ENCODE measurements at regions not wholly inside any gene's neighbourhood (a gene's known extent, or its start where the extent isn't known, plus 50 kb on each side); places are given as distances from the start of the nearest gene placed in this dataset.
A peak's percentile ranks its signal among the peaks of the same experiment; 100 is the strongest.

DNA sequence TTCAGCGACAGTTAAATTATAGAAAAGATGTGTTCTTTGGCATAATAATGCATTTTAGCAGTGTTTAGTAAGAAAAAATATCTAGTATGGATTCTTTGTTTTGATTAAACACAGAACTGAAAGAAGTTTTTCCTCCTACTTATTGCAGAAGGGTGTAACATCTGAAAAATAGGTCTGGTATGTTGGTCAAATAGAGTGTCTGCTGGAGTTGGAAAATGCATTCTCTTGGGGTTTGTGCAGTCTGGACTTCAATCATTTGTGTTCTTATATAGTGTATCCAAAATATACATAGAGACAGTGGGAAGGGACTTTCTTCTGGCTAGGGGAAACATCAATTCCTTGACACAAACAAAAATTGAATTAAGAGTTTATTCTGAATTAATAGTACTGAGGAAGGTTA, 132.4 kb upstream of the MAN1A1 start:
- DNase-seq (ENCODE audit: low spot score) = no peak
- intact Hi-C loops (cut with micrococcal nuclease; ENCODE audit: unreplicated experiment) = no loop called here
- Histone ChIP-seq H3K9me3 (ENCODE audit: low read depth, low read length, poor library complexity, severe bottlenecking) (no peaks in the 10 kb centered on the region), H3K27ac (ENCODE audit: low read depth, low read length, poor library complexity, severe bottlenecking) (no peak overlapping the region), H3K4me1 (ENCODE audit: insufficient read depth, low read length, poor library complexity, severe bottlenecking) (no peaks in the 10 kb centered on the region), H3K36me3 (ENCODE audit: insufficient read depth, low read length, poor library complexity, severe bottlenecking) (no peaks in the 10 kb centered on the region), H3K4me3 (ENCODE audit: low read depth, low read length, poor library complexity, severe bottlenecking) (no peak overlapping the region), H3K27me3 (replicated peaks; ENCODE audit: insufficient read depth, low read depth, low read length, poor library complexity) (peaks cover 25% of the 10 kb centered on the region)
- no TSS peak for BruUV-seq (replicated peaks)
- ChIA-PET CTCF (no interaction called here), POLR2A (ENCODE audit: low non-redundant PET) (no interaction called here)
- no peak for TF ChIP-seq EZH2 (IDR thresholded peaks at IDR 0.05; ENCODE audit: borderline replicate concordance, low read depth, low read length, poor library complexity, severe bottlenecking)
- TF ChIP-seq, protein P1, sequence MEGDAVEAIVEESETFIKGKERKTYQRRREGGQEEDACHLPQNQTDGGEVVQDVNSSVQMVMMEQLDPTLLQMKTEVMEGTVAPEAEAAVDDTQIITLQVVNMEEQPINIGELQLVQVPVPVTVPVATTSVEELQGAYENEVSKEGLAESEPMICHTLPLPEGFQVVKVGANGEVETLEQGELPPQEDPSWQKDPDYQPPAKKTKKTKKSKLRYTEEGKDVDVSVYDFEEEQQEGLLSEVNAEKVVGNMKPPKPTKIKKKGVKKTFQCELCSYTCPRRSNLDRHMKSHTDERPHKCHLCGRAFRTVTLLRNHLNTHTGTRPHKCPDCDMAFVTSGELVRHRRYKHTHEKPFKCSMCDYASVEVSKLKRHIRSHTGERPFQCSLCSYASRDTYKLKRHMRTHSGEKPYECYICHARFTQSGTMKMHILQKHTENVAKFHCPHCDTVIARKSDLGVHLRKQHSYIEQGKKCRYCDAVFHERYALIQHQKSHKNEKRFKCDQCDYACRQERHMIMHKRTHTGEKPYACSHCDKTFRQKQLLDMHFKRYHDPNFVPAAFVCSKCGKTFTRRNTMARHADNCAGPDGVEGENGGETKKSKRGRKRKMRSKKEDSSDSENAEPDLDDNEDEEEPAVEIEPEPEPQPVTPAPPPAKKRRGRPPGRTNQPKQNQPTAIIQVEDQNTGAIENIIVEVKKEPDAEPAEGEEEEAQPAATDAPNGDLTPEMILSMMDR (conservative IDR thresholded peaks at IDR 0.05; ENCODE audit: low read depth, low read length) = no peak

DNA sequence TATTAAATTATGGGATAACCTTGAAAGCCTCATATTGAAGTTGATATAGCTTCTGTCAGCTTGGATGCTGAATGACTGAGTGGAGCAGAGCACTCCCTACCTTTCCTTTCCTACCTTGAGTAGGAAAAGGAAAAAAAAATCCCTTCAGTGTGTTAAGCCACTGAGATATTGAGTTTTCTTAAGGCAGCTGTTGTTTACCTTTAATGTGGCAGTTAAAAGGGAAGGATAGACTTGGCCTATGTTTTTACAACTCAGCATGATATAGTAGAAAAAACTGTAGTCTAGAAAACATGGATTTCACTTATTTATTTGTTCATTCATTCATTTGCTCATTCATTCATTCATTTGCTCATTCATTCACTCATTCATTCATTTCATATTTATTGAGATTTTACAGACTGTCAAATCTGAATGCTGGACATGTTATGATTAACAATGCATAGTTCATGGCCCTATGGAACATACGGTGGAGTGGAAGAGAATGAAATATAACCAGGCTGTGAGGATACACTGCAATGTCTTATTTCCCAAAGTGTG, 131.5 kb upstream of the MAN1A1 start:
- CTCF ChIA-PET = no interaction called here
- POLR2A ChIA-PET (ENCODE audit: low non-redundant PET) = no interaction called here

DNA sequence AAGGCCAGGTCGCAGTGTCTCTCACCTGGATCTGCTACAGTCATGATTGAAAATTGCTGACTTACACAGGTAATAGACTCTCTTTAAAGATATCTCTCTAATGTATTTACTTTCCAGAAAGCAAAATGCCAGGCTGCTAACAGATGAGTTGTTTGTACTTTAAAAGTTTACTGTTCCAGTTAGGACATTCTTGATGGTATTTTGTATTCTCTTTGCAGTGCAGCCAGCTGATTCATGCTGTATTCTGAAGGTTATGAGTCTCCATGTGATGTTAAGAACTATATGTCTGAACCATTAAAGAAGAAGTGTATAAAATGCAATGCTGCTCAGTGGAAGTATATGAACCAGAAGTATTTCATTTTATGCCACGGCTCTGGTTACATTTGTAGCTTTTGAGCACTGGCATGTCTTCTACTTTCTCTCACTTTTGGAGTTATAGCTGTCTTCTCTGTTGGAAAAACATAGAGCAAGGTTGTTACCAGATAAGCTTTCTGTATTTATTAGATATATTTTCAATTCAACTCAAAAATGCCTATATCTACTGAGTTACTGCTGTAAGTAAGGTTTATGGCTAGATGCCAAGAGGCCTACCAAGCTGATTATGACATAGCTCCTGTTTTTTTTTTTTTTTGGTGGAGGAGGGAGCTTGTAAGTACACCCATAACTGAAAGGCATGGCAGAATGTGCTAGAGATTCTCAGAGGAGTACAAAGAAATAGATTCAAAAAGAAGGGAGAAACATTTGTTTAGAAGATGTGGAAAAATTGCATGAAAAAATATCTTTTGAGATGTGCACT, 130.5 kb upstream of the MAN1A1 start:
- no TSS peak for BruUV-seq (replicated peaks)
- H3K36me3 ChIP-seq (ENCODE audit: insufficient read depth, low read length, poor library complexity, severe bottlenecking) = no peaks in the 10 kb centered on the region
- POLR2A ChIA-PET (ENCODE audit: low non-redundant PET) = no interaction called here
- H3K9me3 ChIP-seq (ENCODE audit: low read depth, low read length, poor library complexity, severe bottlenecking) = no peaks in the 10 kb centered on the region
- H3K27ac ChIP-seq (ENCODE audit: low read depth, low read length, poor library complexity, severe bottlenecking) = no peak overlapping the region
- H3K27me3 ChIP-seq (replicated peaks; ENCODE audit: insufficient read depth, low read depth, low read length, poor library complexity) = peaks cover 6% of the 10 kb centered on the region
- peak; percentile 3 for DNase-seq (ENCODE audit: low spot score)
- intact Hi-C loops (cut with micrococcal nuclease; ENCODE audit: unreplicated experiment) = no loop called here
- CTCF ChIA-PET = no interaction called here
- no peak for TF ChIP-seq EZH2 (IDR thresholded peaks at IDR 0.05; ENCODE audit: borderline replicate concordance, low read depth, low read length, poor library complexity, severe bottlenecking)
- TF ChIP-seq, protein P1 (conservative IDR thresholded peaks at IDR 0.05; ENCODE audit: low read depth, low read length) = no peak
- H3K4me3 ChIP-seq (ENCODE audit: low read depth, low read length, poor library complexity, severe bottlenecking) = no peak overlapping the region
- no peaks in the 10 kb centered on the region for H3K4me1 ChIP-seq (ENCODE audit: insufficient read depth, low read length, poor library complexity, severe bottlenecking)

More for the DNA sequence above, 131.5 kb upstream of the MAN1A1 start:
- TF ChIP-seq, protein P1 (conservative IDR thresholded peaks at IDR 0.05; ENCODE audit: low read depth, low read length) = no peak
- no peak for TF ChIP-seq EZH2 (IDR thresholded peaks at IDR 0.05; ENCODE audit: borderline replicate concordance, low read depth, low read length, poor library complexity, severe bottlenecking)
- peaks cover 15% of the 10 kb centered on the region for H3K27me3 ChIP-seq (replicated peaks; ENCODE audit: insufficient read depth, low read depth, low read length, poor library complexity)
- H3K4me1 ChIP-seq (ENCODE audit: insufficient read depth, low read length, poor library complexity, severe bottlenecking) = no peaks in the 10 kb centered on the region
- intact Hi-C loops (cut with micrococcal nuclease; ENCODE audit: unreplicated experiment) = no loop called here
- no peaks in the 10 kb centered on the region for H3K36me3 ChIP-seq (ENCODE audit: insufficient read depth, low read length, poor library complexity, severe bottlenecking)
- no peak for DNase-seq (ENCODE audit: low spot score)
- H3K4me3 ChIP-seq (ENCODE audit: low read depth, low read length, poor library complexity, severe bottlenecking) = no peak overlapping the region
- no TSS peak for BruUV-seq (replicated peaks)
- H3K27ac ChIP-seq (ENCODE audit: low read depth, low read length, poor library complexity, severe bottlenecking) = no peak overlapping the region
- H3K9me3 ChIP-seq (ENCODE audit: low read depth, low read length, poor library complexity, severe bottlenecking) = no peaks in the 10 kb centered on the region
